GM12872 (cell line): ENCODE measurements at regions not wholly inside any gene's neighbourhood (a gene's known extent, or its start where the extent isn't known, plus 50 kb on each side); places are given as distances from the start of the nearest gene placed in this dataset.

Experiments
- CTCF ChIP-seq: IDR thresholded peaks from 3 replicates; pipeline ENCODE4 v1.5.1; 2011; ENCODE audit warnings: low read depth, mild to moderate bottlenecking, low read length, moderate library complexity; ENCODE audit not compliant: insufficient read depth

- no peak for TF ChIP-seq CTCF
Observed at GRCh38 chr9:78399153-78399552, 102.2 kb downstream of the PSAT1 start.

GRCh38 chr9:78400496-78400895 lies 103.6 kb downstream of the PSAT1 start:
- no peak for TF ChIP-seq CTCF

- no peak for TF ChIP-seq CTCF
Observed at GRCh38 chr9:78405461-78405860, 108.5 kb downstream of the PSAT1 start.

GRCh38 chr9:78406146-78406545 lies 109.2 kb downstream of the PSAT1 start:
- no peak for TF ChIP-seq CTCF

- TF ChIP-seq CTCF, result no peak
Observed at GRCh38 chr9:78406933-78407332, 110.0 kb downstream of the PSAT1 start.

GRCh38 chr9:78407636-78408312 lies 110.8 kb downstream of the PSAT1 start:
- TF ChIP-seq CTCF, result no peak

GRCh38 chr9:78408388-78408787 lies 111.5 kb downstream of the PSAT1 start:
- no peak for TF ChIP-seq CTCF
